ENCODE measurements at regions not wholly inside any gene's neighbourhood (a gene's known extent, or its start where the extent isn't known, plus 50 kb on each side); places are given as distances from the start of the nearest gene placed in this dataset.

GRCh38 chr4:128388352-128388630, 100.7 kb upstream of the PGRMC2 start:
- no peak for TF ChIP-seq CTCF (IDR thresholded peaks at IDR 0.05; ENCODE audit: borderline replicate concordance)
- H3K4me3 ChIP-seq = no peak overlapping the region
- H3K27me3 ChIP-seq (ENCODE audit: low read depth) = no peaks in the 10 kb centered on the region
- no peak for DNase-seq
- peaks cover 73% of the 10 kb centered on the region for H3K4me1 ChIP-seq
- peak overlapping the region; percentile 92 for H3K27ac ChIP-seq (replicated peaks)
- no peaks in the 10 kb centered on the region for H3K36me3 ChIP-seq
- intact Hi-C loops (cut with micrococcal nuclease) = no loop called here
- no peaks in the 10 kb centered on the region for H3K9me3 ChIP-seq (replicated peaks)

- no peak for TF ChIP-seq CTCF (IDR thresholded peaks at IDR 0.05; ENCODE audit: borderline replicate concordance)
- Histone ChIP-seq H3K4me3 (peak overlapping the region; percentile 45), H3K36me3 (no peaks in the 10 kb centered on the region), H3K27me3 (ENCODE audit: low read depth) (no peaks in the 10 kb centered on the region), H3K9me3 (replicated peaks) (no peaks in the 10 kb centered on the region), H3K4me1 (peaks cover 71% of the 10 kb centered on the region), H3K27ac (replicated peaks) (peak overlapping the region; percentile 92)
- DNase-seq = no peak
- intact Hi-C loops (cut with micrococcal nuclease) = no loop called here
These were observed 100.2 kb upstream of the PGRMC2 start for GRCh38 chr4:128387600-128388351.

- DNase-seq = peak; percentile 88
- Histone ChIP-seq H3K27me3 (ENCODE audit: low read depth) (no peaks in the 10 kb centered on the region), H3K36me3 (no peaks in the 10 kb centered on the region), H3K4me3 (peak overlapping the region; percentile 45), H3K27ac (replicated peaks) (peak overlapping the region; percentile 92), H3K9me3 (replicated peaks) (no peaks in the 10 kb centered on the region), H3K4me1 (peaks cover 63% of the 10 kb centered on the region)
- intact Hi-C loops (cut with micrococcal nuclease) = no loop called here
- no peak for TF ChIP-seq CTCF (IDR thresholded peaks at IDR 0.05; ENCODE audit: borderline replicate concordance)
These were observed 99.4 kb upstream of the PGRMC2 start for GRCh38 chr4:128386761-128387599.

GRCh38 chr4:128385683-128386304, 98.2 kb upstream of the PGRMC2 start:
- H3K36me3 ChIP-seq = no peaks in the 10 kb centered on the region
- no peak for DNase-seq
- H3K9me3 ChIP-seq (replicated peaks) = no peaks in the 10 kb centered on the region
- no peaks in the 10 kb centered on the region for H3K27me3 ChIP-seq (ENCODE audit: low read depth)
- H3K4me3 ChIP-seq = no peak overlapping the region
- peak overlapping the region; percentile 92 for H3K27ac ChIP-seq (replicated peaks)
- peak; percentile 12 for TF ChIP-seq CTCF (IDR thresholded peaks at IDR 0.05; ENCODE audit: borderline replicate concordance)
- intact Hi-C loops (cut with micrococcal nuclease) = no loop called here
- peaks cover 54% of the 10 kb centered on the region for H3K4me1 ChIP-seq

- Histone ChIP-seq H3K9me3 (replicated peaks) (no peaks in the 10 kb centered on the region), H3K27me3 (ENCODE audit: low read depth) (no peaks in the 10 kb centered on the region), H3K27ac (replicated peaks) (peak overlapping the region; percentile 92), H3K4me3 (no peak overlapping the region), H3K36me3 (no peaks in the 10 kb centered on the region), H3K4me1 (peaks cover 50% of the 10 kb centered on the region)
- no peak for DNase-seq
- intact Hi-C loops (cut with micrococcal nuclease) = no loop called here
- no peak for TF ChIP-seq CTCF (IDR thresholded peaks at IDR 0.05; ENCODE audit: borderline replicate concordance)
These were observed 97.4 kb upstream of the PGRMC2 start for GRCh38 chr4:128384765-128385598.

Data from left ventricle myocardium inferior (tissue), 1 donor.